ENCODE measurements at regions not wholly inside any gene's neighbourhood (a gene's known extent, or its start where the extent isn't known, plus 50 kb on each side); places are given as distances from the start of the nearest gene placed in this dataset.

GRCh38 chr4:130192787-130193186, 1096.8 kb downstream of the C4orf33 start:
- TF ChIP-seq POLR2AphosphoS5 (IDR thresholded peaks at IDR 0.05), result no peak
- TF ChIP-seq CTCF (IDR thresholded peaks at IDR 0.05), result no peak
